H9 (cell line): ENCODE measurements at regions not wholly inside any gene's neighbourhood (a gene's known extent, or its start where the extent isn't known, plus 50 kb on each side); places are given as distances from the start of the nearest gene placed in this dataset.

Experiments
- DNase-seq: peaks from one replicate; pipeline ENCODE4 v3.0.0-alpha.2; 2017
- H2AFZ ChIP-seq: one replicate; pipeline ENCODE4 v1.6.1; 2013; ENCODE audit warnings: mild to moderate bottlenecking, low read length, control low read depth, moderate library complexity
- H2AK5ac ChIP-seq: 2 replicates; pipeline ENCODE4 v1.6.1; 2013; ENCODE audit warnings: low read length, control low read depth, mixed read lengths; ENCODE audit not compliant: insufficient read length
- H2BK120ac ChIP-seq: one replicate; pipeline ENCODE4 v1.6.1; 2013; ENCODE audit warnings: low read depth, mild to moderate bottlenecking, low read length, control low read depth, inconsistent platforms; ENCODE audit not compliant: poor library complexity, severe bottlenecking
- H2BK12ac ChIP-seq: 2 replicates; pipeline ENCODE4 v1.6.1; 2013; ENCODE audit warnings: low read length, control low read depth, mixed read lengths, low read depth; ENCODE audit not compliant: insufficient read length
- H2BK15ac ChIP-seq: 2 replicates; pipeline ENCODE4 v1.6.1; 2013; ENCODE audit warnings: low read depth, low read length, control low read depth
- H2BK20ac ChIP-seq: one replicate; pipeline ENCODE4 v1.6.1; 2013; ENCODE audit warnings: low read depth, mild to moderate bottlenecking, low read length, control low read depth, inconsistent platforms; ENCODE audit not compliant: poor library complexity, severe bottlenecking
- H2BK5ac ChIP-seq: 2 replicates; pipeline ENCODE4 v1.6.1; 2013; ENCODE audit warnings: low read length, control low read depth, mixed read lengths; ENCODE audit not compliant: insufficient read length
- H3K14ac ChIP-seq: 2 replicates; pipeline ENCODE4 v1.6.1; 2013; ENCODE audit warnings: low read length, control low read depth; ENCODE audit not compliant: insufficient read depth
- H3K18ac ChIP-seq: 2 replicates; pipeline ENCODE4 v1.6.1; 2013; ENCODE audit warnings: low read depth, mild to moderate bottlenecking, mixed read lengths, low read length, control low read depth; ENCODE audit not compliant: insufficient read length
- H3K23ac ChIP-seq: 2 replicates; pipeline ENCODE4 v1.6.1; 2013; ENCODE audit warnings: low read length, control low read depth, mixed read lengths, low read depth; ENCODE audit not compliant: insufficient read length
- H3K23me2 ChIP-seq: 2 replicates; pipeline ENCODE4 v1.6.1; 2013; ENCODE audit warnings: low read depth, mild to moderate bottlenecking, mixed read lengths, low read length, control low read depth; ENCODE audit not compliant: insufficient read length, poor library complexity, severe bottlenecking
- H3K27ac ChIP-seq: 2 replicates; pipeline ENCODE4 v1.5.1; 2013; ENCODE audit warnings: low read length, control low read depth, mixed read lengths, low read depth; ENCODE audit not compliant: insufficient read length
- H3K27me3 ChIP-seq: 2 replicates; pipeline ENCODE4 v1.6.1; 2013; ENCODE audit warnings: low read length, control low read depth, inconsistent platforms; ENCODE audit not compliant: insufficient read depth
- H3K4ac ChIP-seq: 2 replicates; pipeline ENCODE4 v1.6.1; 2013; ENCODE audit warnings: low read depth, mild to moderate bottlenecking, control low read depth, inconsistent platforms, low read length, moderate library complexity
- H3K4me1 ChIP-seq: 2 replicates; pipeline ENCODE4 v1.6.1; 2013; ENCODE audit warnings: low read length, control low read depth, inconsistent platforms; ENCODE audit not compliant: insufficient read depth
- H3K4me2 ChIP-seq: 2 replicates; pipeline ENCODE4 v1.6.1; 2013; ENCODE audit warnings: low read length, control low read depth, mixed read lengths; ENCODE audit not compliant: insufficient read length, insufficient read depth
- H3K56ac ChIP-seq: 2 replicates; pipeline ENCODE4 v1.6.1; 2013; ENCODE audit warnings: low read depth, mild to moderate bottlenecking, mixed read lengths, low read length, control low read depth; ENCODE audit not compliant: insufficient read length
- H3K79me1 ChIP-seq: 2 replicates; pipeline ENCODE4 v1.6.1; 2013; ENCODE audit warnings: low read depth, mild to moderate bottlenecking, moderate library complexity, low read length, control low read depth, inconsistent platforms; ENCODE audit not compliant: insufficient read depth, poor library complexity, severe bottlenecking
- H3K79me2 ChIP-seq: 2 replicates; pipeline ENCODE4 v1.6.1; 2013; ENCODE audit warnings: low read length, control low read depth, inconsistent platforms; ENCODE audit not compliant: insufficient read depth
- H3K9ac ChIP-seq: 2 replicates; pipeline ENCODE4 v1.6.1; 2013; ENCODE audit warnings: low read length, control low read depth, mixed read lengths; ENCODE audit not compliant: insufficient read length; ENCODE audit errors: extremely low read depth
- H3K9me3 ChIP-seq: one replicate; pipeline ENCODE4 v1.6.1; 2013; ENCODE audit warnings: low read depth, low read length, inconsistent platforms; ENCODE audit not compliant: control insufficient read depth
- H3T11ph ChIP-seq: one replicate; pipeline ENCODE4 v1.6.1; 2013; ENCODE audit warnings: mild to moderate bottlenecking, low read length, control low read depth, inconsistent platforms
- H4K20me1 ChIP-seq: one replicate; pipeline ENCODE4 v1.6.1; 2013; ENCODE audit not compliant: control insufficient read depth, insufficient read length, insufficient read depth
- H4K5ac ChIP-seq: 2 replicates; pipeline ENCODE4 v1.6.1; 2013; ENCODE audit warnings: low read depth, mild to moderate bottlenecking, mixed read lengths, low read length, control low read depth; ENCODE audit not compliant: insufficient read length
- H4K8ac ChIP-seq: replicated peaks from 2 replicates; pipeline ENCODE4 v1.6.1; 2013; ENCODE audit warnings: low read length, control low read depth, mixed read lengths, low read depth; ENCODE audit not compliant: insufficient read length
- H4K91ac ChIP-seq: 2 replicates; pipeline ENCODE4 v1.6.1; 2013; ENCODE audit warnings: low read depth, mild to moderate bottlenecking, moderate library complexity, mixed read lengths, low read length, control low read depth; ENCODE audit not compliant: insufficient read length
- H3K27ac Mint-ChIP-seq, 3 experiments: 2 replicates in 2 of 3; 3 replicates in 1 of 3; pipeline ENCODE4 v1.8.0; 2020 to 2021; ENCODE audit warnings: mixed read lengths in 3 of 3, mild to moderate bottlenecking in 1 of 3, moderate library complexity in 1 of 3
- H3K27me3 Mint-ChIP-seq: 2 replicates; pipeline ENCODE4 v1.8.0; 2021; ENCODE audit warnings: low read depth, mild to moderate bottlenecking, moderate library complexity, mixed read lengths
- H3K36me3 Mint-ChIP-seq, 3 experiments: 2 replicates in 2 of 3; 3 replicates in 1 of 3; pipeline ENCODE4 v1.8.0; 2020 to 2021; ENCODE audit warnings: low read depth in 3 of 3, mixed read lengths in 3 of 3; ENCODE audit not compliant: insufficient read depth in 1 of 3
- H3K4me1 Mint-ChIP-seq, 2 experiments: 2 replicates each; pipeline ENCODE4 v1.8.0; 2020; ENCODE audit warnings: mixed read lengths in 2 of 2
- H3K4me3 Mint-ChIP-seq, 2 experiments: 2 replicates in 1 of 2; 3 replicates in 1 of 2; pipeline ENCODE4 v1.8.0; 2020 to 2021; ENCODE audit warnings: mild to moderate bottlenecking in 2 of 2, mixed read lengths in 2 of 2, moderate library complexity in 1 of 2
- H3K9me3 Mint-ChIP-seq, 2 experiments: 2 replicates in 1 of 2; 3 replicates in 1 of 2; pipeline ENCODE4 v1.8.0; 2020; ENCODE audit warnings: mild to moderate bottlenecking in 2 of 2, mixed read lengths in 2 of 2, moderate library complexity in 1 of 2
- WGBS: extraction: QIAGEN DNeasy Blood & Tissue Kit; methylation state at CpG from one replicate; pipeline ENCODE4 v1.1.7; 2013; ENCODE audit warnings: missing lambda C conversion rate, low lambda C conversion rate, mixed read lengths; ENCODE audit not compliant: insufficient read length; ENCODE audit errors: extremely low coverage; 5-methylcytosine and 5-hydroxymethylcytosine counted together
- TF ChIP-seq, protein P1 (sequence below): fragments of 200-600 bp; sonication (generic); conservative IDR thresholded peaks from 3 replicates; pipeline ENCODE4 v1.8.0; 2021; ENCODE audit warnings: antibody characterized with exemption, mild to moderate bottlenecking

DNA sequence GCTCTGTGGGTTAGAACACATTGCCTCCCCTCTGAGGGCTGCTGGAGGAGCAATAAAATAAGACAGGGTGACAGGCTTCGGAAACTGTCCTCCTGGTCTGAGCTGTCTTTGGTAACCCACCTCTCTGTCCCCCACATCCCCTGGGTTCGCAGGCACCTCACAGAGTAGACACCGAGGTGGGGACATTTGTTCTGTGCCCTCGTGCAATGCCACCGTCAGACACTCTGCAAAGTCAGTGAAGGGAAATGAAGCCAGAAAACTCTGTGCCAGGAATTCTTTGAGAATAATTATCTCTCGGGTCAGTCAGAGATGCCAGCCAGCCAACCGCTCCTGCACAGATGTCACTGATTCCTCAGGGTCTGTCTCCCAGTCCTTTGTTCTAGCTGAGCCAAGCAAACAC lies 493.6 kb downstream of the FOXO1 start:
- Mint-ChIP-seq H3K27ac (peak overlapping the region in 1 of 3 experiments; percentile 39; a peak in 1 of 7 replicates), H3K36me3 (no peaks in the 10 kb centered on the region), H3K9me3 (no peaks in the 10 kb centered on the region), H3K27me3 (peaks cover 24% of the 10 kb centered on the region), H3K4me3 (no peak overlapping the region; a peak in 1 of 5 replicates), H3K4me1 (peaks cover 6 to 15% of the 10 kb centered on the region in 2 experiments; a peak in 2 of 4 replicates)
- H3K79me2 ChIP-seq = no peaks in the 10 kb centered on the region
- no peak overlapping the region for H3K56ac ChIP-seq
- no peak overlapping the region for H2BK5ac ChIP-seq
- H4K5ac ChIP-seq = no peak overlapping the region
- no peaks in the 10 kb centered on the region for H3K27me3 ChIP-seq
- no peaks in the 10 kb centered on the region for H3K79me1 ChIP-seq
- no CpG with 5 or more reads among the region's 7 CpGs for WGBS
- no peaks in the 10 kb centered on the region; the same call in 1 of the 2 replicates for H3K4me1 ChIP-seq
- H2BK120ac ChIP-seq = no peak overlapping the region
- no peak overlapping the region for H4K91ac ChIP-seq
- H2BK15ac ChIP-seq = no peak overlapping the region; the same call in 1 of the 2 replicates
- no peak for DNase-seq
- no peak overlapping the region for H3T11ph ChIP-seq
- H3K9ac ChIP-seq = no peak overlapping the region
- H3K9me3 ChIP-seq = no peaks in the 10 kb centered on the region
- H2AK5ac ChIP-seq = no peak overlapping the region
- H2AFZ ChIP-seq = no peak overlapping the region
- H2BK12ac ChIP-seq = no peak overlapping the region
- no peak overlapping the region for H3K4ac ChIP-seq
- no peak overlapping the region for H2BK20ac ChIP-seq
- H3K23me2 ChIP-seq = no peaks in the 10 kb centered on the region
- no peak overlapping the region for H3K23ac ChIP-seq
- no peak overlapping the region for H3K14ac ChIP-seq
- no peak overlapping the region for H3K4me2 ChIP-seq
- H3K27ac ChIP-seq = no peak overlapping the region
- TF ChIP-seq, protein P1, sequence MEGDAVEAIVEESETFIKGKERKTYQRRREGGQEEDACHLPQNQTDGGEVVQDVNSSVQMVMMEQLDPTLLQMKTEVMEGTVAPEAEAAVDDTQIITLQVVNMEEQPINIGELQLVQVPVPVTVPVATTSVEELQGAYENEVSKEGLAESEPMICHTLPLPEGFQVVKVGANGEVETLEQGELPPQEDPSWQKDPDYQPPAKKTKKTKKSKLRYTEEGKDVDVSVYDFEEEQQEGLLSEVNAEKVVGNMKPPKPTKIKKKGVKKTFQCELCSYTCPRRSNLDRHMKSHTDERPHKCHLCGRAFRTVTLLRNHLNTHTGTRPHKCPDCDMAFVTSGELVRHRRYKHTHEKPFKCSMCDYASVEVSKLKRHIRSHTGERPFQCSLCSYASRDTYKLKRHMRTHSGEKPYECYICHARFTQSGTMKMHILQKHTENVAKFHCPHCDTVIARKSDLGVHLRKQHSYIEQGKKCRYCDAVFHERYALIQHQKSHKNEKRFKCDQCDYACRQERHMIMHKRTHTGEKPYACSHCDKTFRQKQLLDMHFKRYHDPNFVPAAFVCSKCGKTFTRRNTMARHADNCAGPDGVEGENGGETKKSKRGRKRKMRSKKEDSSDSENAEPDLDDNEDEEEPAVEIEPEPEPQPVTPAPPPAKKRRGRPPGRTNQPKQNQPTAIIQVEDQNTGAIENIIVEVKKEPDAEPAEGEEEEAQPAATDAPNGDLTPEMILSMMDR = no peak
- no peak overlapping the region for H4K8ac ChIP-seq
- no peak overlapping the region for H3K18ac ChIP-seq
- no peaks in the 10 kb centered on the region for H4K20me1 ChIP-seq
